RPMI7951 (cell line): ENCODE measurements at regions not wholly inside any gene's neighbourhood (a gene's known extent, or its start where the extent isn't known, plus 50 kb on each side); places are given as distances from the start of the nearest gene placed in this dataset.

ENCODE experiments used
- DNase-seq: peaks from one replicate; pipeline ENCODE4 v3.0.0-alpha.2; 2012; ENCODE audit warnings: low read depth

DNA sequence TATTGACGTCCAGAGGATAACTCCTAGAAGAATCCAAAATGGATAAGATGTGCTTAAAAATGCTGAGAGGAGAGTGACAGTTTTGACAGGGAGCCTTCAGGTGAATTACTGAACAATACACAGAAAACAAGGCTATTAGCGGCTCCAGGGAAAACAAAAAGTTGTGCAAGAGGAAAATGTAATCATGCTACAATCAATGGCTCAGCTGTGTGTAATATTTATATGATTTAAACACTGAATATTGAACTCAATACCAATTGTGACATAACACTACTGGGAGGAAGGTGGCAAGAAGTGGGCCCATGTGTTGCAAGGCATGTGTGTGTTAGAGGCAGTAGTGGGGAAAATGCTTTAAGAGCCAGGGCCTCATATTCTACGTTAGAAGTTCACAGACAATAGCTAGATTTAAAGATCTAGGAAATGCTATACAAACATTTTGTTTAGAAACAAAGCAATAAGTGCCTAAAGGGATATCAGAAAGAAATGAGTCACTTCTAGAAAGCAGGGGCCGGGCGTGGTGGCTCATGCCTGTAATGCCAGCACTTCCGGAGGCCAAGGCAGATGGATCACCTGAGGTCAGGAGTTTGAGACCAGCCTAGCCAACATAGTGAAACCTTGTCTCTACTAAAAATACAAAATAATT is 253.2 kb upstream of the IRX5 start:
- DNase-seq: peak; percentile 13

DNA sequence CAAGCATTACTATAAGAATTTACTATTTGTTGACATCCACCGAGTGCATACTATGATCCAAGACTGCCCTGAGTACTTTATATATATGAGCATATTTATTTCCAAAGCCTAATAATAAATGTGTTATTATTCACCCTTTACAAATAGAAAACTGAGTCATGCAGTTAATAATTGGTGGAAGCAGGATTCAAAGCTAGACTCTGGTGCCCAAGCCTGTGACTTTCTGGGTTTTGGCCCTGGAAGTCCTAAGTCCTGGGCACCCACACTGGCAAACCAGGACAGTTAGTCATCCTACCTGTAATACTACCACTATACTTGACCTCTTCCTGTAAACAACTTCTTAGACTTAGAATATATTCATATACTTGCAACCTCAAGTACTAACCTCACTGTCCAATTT is 257.4 kb upstream of the IRX5 start:
- DNase-seq: no peak

DNA sequence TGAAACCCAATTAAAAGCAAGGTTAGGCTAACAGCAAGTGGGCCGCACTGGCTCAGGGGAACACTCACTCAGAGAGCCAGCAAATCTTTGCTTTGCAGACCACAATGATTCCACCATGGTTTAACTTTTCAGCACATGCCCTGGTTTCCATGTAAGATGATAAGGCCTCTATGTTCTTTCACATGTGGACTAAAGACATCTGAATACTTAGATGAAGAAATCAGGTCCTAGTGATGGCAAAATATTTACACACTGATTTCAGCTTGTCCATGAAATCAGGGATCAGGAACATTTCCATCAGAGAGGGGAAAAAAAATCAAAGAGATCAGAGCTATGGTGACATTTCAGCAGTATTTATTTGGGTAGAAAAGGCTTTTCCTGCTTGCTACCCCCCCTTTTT is 258.2 kb upstream of the IRX5 start:
- no peak for DNase-seq

DNA sequence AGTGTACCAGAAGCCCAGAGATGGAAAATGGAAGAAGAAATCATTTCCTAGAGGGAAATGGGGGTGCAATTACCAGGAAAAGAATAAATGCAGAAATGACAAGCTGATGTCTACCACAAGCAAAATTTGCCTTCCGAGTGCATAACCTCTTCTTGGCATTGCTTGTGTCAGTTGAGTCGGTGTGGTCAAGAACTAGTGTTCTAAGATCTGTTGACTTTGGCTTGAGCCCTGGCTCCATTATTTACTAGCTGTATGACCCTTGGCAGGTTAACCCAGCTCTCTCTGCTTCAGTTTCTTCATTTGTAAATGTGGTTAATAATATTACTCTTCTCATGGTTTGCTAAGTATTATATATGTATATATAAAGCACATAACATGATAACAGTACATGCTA is 273.0 kb upstream of the IRX5 start:
- DNase-seq: no peak

DNA sequence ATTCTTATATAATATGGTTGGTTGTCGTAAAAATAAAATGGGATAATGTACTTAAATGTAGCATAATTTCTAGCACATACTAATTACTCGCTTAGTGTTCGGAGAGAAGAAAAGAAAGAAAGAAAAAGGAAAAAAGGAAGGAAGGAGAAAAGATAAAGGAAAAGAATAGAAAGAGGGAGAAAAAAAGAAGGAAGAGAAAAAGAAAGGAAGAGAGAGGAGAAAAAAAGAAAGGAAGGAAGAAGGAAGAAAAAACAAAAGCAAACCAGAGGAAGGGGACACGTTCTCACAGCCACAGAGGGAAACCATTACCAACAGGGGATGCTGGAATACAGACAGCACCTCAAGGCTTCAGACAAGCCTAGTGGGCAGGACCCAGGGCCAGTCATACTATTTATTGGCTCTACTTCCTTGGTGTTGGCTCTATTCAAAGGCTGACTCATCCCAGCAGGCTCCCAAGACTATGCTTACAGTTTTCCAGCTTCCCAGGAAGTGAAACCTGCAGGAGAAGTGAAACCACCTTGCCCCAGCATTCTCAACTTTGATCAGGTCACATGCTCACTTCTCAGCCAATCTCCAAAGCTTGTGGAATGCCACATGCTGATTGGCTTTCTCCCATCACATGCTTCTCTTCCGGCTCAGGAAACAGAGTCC is 273.5 kb upstream of the IRX5 start:
- peak; percentile 92 for DNase-seq

DNA sequence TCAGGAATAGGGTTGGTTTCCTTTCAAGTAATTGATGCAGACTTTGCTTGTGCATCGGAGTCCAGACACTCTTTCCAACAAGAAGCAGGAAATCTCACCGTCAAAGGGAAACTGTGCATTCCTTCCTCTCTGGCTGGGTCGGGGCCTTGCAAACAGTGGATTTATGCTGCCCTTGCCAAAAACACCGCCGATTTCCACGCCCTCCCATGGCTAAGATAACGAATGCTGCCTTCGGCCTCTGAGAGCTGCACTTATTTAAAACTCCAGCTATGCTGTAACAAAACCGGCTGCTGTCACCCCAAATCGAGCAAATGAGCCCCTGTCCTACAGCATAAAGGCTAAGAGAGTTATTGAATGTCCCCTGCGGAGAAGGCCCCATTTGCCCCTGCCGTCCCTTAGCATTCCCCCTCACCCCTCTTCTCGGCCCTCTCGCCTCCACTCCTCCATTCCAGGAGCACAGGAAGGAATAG is 275.5 kb upstream of the IRX5 start:
- no peak for DNase-seq

DNA sequence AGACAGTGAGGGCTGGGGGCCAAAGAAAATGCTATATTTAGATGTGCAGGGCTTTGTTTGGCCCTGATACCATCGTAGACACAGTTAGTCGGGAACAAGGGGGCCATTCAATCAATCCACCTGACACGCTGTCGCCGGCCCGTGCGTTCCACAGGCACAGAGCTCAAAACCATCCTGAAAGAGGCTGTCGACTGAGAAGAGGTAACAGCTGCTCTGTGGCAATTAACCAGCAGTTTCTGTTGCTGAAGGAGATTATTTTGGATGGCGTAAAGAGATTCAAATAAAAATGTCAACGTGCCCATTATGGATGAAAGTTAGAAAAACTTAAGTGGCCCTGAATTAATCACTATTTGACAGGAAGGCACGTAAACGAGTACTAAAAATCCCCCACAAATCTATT is 276.2 kb upstream of the IRX5 start:
- no peak for DNase-seq

DNA sequence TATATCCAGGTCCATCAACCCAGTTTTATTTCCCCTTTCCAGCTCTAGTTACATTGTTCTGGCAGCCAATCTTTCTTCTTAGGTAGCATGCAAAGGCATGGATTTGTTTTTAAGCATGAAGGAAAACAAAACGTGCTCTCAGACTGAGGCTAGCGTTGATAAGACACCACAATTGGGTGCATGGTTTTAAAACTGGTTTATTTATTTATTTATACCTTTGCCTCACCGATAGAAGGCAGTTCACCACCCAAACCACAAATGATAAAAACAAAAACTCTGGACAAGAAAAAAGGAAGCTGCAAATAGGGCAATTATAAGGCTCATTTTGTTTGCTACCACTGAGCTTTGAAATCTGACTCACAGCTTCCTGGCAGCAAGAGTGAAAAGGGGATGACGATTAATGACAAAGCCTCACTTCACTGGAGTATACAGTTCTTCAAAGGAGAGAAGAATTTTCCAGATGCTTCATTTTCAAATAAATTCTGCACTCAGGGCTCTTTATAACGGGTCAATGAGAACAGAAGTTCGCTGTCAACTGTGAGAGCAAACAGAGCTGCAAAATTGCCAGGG is 278.4 kb upstream of the IRX5 start:
- DNase-seq: peak; percentile 47

DNA sequence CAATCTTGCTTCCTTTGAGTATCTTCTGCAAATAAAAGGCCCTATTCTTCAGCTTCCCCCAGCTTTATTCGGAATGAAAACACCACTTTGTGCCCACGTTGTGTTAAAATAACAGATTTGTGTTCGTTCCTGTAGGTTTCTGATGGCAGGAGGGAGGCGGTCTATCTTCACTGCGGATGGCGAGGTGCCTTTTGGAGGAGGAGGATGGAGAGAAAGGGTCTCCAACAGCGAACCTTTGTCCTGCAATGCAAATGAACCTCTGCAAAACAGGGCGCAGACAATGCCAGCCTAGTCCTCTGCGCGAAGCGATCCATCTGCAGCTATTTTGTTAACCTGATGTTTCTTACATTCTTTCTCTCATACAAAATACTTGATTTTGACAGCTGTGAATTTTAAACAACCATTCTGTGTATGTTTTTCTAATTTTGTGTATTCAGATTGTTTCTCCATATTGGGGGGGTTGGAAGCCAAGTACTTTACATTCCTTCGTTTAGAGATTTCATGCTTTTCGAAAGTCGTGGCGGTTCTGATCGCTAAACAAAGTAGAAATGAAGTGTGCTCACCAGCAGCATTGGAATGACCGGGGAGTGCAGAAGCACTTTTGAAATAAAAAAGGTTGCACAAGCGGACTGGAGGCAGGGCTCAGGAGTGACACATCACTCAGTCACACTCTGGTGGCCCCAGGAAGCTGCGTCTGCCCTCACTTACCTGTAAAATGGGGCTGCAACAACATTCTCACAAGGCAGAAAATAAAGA is 279.0 kb upstream of the IRX5 start:
- DNase-seq: peak; percentile 48

DNA sequence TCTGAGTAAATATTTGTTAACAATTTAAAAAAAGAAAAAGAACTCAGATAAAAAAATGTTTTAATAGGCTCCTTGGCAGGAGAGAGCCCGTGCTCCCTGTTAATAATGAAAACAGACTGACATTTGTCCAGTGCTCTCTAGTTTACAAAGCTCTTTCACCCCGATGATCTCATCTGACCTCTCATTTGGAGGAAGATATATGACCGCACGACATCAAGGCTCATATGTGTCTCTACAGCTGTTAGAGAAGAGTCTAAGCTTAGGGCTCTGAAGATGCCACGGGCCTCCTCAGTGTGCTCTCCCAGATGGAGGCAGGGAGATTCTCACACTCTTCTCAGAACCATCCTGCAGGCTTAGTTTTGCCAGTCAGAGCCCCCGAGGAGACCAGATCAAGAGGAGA is 280.8 kb upstream of the IRX5 start:
- DNase-seq: peak; percentile 59

DNA sequence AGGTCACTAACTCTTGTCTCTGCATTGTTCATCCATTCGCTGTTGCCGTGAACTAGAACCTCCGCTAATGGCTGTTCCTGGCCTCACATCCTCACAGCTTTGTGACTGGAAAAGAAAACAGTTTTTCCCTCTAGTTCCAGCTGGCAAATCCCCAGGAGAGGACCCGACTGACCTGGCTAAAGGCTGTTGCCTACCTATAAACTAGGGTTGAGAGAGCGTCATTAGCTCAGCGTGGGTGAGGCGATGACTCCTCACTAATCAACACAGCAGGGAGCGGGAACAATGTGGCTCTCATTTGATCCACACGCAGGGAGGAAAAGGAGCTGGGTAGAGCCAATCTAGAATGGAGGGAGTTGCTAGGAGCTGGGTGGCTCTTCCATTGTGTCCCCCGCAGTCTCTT is 282.1 kb upstream of the IRX5 start:
- DNase-seq: no peak

DNA sequence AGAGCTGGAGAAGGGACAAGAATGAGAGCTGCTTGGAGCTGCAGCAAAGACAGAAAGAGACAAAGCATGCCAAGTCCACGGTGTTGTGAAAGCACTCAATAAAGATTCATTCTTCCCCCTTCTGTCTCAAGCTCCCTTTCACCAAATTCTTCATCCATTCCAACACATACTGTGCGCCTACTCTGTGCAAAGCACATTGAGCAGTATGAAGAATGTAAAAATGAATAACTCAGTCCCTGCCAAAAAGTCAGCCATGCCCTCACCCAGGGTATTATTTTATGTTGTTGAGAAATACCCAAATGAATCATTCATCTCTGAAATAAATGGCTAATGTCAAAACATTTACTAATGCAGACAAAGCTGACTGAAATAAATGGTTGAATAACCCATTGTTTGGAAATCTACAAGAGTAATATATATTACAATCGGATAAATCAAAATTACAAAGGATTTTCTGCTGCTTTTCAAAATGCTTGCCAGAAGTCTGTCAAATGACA is 282.9 kb upstream of the IRX5 start:
- DNase-seq: no peak

DNA sequence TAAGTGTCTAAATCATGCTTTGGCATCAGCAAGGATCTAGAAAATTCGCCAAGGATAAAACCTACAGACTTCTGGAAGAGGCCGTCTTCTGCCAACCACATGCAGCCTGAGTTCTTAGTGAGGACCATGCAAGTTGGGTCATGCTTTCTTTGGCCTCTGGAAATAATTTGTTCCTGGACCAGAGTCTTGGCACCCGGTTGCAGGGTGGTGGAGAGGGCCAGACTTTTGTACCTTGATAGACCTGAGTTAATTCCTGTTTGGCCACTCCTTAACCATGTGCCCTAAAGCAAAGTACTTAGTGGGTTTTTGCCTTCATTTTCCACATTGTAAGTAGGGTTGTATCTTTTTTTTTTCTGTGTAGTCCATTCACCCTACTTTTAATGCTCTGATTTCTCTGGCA is 283.4 kb upstream of the IRX5 start:
- no peak for DNase-seq

DNA sequence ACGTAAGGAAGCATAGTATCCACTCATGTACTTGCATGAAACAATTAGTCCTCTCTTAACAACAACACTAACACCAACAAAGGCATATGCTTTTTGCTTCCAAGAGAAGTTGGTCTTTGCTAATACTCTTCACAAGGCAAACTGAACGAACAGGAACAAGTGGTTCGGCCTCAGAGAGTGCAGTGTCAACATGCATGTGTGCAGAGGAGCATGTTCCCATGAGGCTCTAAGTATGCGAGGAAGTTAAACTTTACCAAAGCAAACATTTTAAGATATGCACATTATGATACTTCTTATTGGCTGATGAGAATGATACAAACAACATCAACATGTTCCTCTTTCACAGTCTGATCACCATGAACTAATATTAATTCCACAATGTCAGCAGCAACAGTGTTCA is 285.3 kb upstream of the IRX5 start:
- no peak for DNase-seq

DNA sequence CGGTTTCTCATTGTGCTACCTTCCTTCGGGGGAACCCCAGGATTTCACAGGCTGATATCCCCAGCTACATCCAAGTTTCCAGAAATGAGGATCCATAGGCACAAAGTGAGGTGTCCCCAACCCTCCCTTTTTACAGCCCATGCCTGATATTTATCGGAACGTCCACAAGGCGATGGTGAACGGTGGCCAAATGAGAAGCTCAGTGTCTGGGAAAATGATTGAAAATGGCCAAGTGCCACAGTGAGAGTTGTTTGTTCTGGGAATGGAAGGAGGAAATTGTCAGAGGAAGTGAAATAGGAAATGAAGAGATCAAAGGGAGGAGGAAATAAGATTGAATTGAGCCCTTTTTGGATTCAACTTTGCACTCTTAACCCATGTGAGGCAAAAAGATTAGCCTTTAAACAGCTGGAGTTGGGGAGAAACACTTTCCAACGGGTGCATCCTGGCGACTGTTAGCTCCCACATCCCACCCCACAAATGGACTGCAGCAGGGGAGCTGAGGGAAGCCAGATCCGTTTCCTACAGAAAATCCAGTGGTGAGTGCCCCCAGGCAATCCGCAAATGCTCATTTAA is 294.4 kb upstream of the IRX5 start:
- DNase-seq: no peak

DNA sequence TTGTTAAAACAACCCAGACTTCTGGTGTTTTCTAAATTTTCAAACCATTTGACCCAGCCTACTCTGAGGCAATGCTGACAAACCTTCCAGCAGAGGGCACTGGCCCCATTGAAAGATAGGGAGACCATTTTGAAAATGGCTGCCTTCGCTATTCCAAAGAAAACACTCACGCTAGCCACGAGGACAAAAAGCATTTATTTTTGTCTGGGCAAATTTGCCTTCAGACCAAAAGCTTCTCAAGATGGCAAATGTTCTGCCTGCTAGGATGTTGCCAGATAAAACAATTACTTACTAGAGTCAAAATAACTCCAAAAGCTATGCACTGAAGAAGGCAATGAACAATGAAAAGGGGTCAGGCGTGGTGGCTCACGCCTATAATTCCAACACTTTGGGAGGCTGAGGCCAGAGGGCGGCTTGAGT is 296.7 kb upstream of the IRX5 start:
- DNase-seq: peak; percentile 52

DNA sequence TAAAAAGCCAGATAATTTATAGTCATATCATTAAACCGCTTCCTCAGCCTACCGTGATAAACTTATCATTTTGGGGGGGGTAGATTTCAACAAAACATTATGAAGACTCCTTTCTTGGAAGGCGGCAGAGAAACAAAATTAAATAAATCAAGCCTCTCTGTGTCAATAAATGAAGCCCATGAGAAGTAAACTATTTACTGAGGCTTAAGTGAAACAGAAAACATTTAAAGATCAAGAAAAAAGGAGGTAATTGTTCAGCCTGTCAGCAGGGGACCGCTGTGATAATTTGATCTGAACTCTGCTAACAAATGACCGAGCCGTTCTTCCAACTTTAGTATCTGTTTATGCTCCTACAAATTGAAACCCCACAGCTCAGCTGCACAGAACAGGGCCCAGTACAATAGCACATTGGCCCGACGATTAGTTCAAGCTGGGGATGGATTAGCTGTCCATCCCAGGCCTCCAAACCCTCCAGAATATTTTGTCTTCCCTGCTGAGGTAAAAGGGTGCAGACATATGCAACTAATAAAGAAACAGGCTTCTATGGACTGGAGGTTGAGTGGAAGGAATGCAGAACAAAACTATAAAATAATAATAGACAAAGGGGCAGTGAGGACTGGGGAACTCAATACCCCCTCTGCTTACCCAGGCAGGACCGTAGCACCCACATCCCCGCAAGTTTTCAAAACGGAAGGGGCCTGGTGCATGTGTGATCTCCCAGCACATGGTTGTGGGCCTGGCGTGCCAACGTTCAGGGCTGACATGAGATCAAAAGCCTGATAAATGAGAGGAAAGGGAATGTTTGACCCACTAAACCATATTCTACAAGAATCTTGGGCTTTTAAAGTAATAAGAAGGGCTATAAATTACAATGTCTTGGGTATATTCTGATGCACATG is 298.1 kb upstream of the IRX5 start:
- DNase-seq: peak; percentile 32

DNA sequence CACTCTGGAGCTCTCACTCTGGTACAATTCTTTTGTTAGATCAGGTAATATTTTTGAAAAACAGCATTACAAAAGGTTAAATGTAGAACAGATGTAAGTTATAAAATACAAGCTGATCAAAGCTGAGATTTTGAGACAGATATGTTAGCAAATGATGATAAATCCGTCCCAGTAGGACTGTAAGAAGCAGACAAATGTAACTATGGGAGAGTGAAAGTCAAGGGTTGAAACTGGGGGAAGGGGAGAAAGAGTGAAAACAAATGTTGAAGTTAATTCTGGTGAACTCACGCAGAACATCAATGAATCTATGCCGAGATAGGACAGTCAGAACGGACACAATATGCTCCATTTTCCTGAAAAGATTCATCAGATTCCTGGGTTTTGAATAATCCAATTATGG is 298.9 kb upstream of the IRX5 start:
- DNase-seq: no peak

DNA sequence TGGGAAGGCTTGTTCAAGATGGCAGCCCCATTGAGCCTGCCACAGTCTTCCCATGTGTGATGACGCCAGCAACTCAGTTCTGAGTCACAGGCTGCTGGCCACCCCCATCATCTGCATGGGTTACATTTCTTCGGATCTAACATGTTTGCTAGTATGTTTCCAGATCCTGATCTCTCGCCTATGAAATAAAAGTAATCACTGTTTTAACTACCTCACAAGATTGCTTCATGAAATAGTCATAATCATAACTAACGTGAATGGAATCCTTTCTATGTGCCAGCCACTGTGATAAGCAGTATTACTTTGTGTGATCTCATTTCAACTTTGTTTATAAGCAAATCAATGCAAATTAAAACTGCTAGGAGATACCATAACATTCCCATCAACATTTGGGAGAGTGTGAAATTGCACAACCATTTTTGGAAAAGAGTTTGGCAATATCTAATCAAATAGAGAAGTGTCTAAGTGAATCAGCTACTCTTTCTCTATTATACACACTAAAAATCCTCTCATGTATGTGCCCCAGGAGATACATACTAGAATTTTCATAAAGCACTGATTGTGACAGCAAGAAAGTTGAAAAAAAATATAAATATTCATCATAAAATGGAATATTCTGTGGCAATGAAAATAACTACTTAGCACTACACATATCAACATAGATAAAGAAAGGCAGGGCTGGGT is 300.2 kb upstream of the IRX5 start:
- peak; percentile 32 for DNase-seq

DNA sequence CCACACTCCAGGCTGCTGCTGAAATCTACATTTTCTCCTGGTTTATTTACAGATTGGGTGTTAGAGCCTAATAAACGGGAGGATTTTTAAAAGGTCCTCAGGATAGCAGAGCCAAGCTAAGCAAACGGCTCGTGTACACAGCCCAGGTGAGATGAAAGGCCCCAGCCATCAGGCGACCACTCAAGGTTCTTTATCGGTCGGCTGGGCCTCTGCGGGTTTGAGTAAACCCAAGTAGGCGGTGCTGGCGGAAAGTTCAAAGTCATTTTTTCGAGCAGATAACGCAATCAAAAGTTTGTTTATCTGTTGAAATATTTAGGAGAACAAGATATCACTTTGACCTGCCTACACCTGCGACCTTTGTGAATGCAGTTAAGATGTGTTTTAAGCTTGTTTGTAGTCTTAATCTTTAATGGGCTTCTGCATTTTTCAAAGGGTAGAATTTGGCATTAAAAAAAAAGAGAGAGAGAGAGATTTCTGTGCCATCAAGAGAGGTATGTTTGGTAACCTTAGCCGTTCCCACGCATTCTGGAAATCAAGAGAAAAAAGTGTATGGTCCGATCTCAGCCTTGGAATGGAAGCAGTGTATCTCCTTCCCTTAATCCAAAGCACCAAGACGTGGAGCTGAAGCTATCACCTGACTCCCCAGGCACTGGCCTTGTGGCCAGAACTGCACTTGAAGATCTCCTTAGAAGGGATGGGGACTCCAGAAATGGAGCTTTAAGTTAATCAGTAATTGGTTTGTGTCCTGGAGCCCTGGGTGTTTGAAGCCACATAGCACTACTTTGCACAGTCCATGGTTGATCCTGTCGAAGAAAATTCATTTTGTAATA is 301.7 kb upstream of the IRX5 start:
- DNase-seq: no peak
